CD4-positive, alpha-beta T cell treated with Interleukin-17A for 4 hours (primary cell): ENCODE measurements at regions not wholly inside any gene's neighbourhood (a gene's known extent, or its start where the extent isn't known, plus 50 kb on each side); places are given as distances from the start of the nearest gene placed in this dataset.
"Not testable (repeated sequence)": the region's sequence is repeated elsewhere in the genome, so short reads cannot be mapped to it uniquely, and the experiment has no call there.

Experiments used
- DNase-seq: peaks from one replicate; pipeline ENCODE4 v3.0.0-alpha.2; 2020; ENCODE audit warnings: mixed read lengths

- DNase-seq = no peak
Measured at GRCh38 chr19:28301463-28301862, 911.5 kb downstream of the UQCRFS1 start.

GRCh38 chr19:28299649-28300048 is 913.3 kb downstream of the UQCRFS1 start:
- DNase-seq = no peak

GRCh38 chr19:28297586-28298157 is 915.3 kb downstream of the UQCRFS1 start:
- DNase-seq = no peak

- no peak for DNase-seq
Measured at GRCh38 chr19:28297036-28297435, 915.9 kb downstream of the UQCRFS1 start.

- no peak for DNase-seq
Measured at GRCh38 chr19:28296506-28296905, 916.4 kb downstream of the UQCRFS1 start.

GRCh38 chr19:28294975-28295374 is 918.0 kb downstream of the UQCRFS1 start:
- DNase-seq = not testable (repeated sequence)

GRCh38 chr19:28294395-28294794 is 918.6 kb downstream of the UQCRFS1 start:
- no peak for DNase-seq

GRCh38 chr19:28293685-28294084 is 919.3 kb downstream of the UQCRFS1 start:
- no peak for DNase-seq

- DNase-seq = no peak
Measured at GRCh38 chr19:28292822-28293500, 920.0 kb downstream of the UQCRFS1 start.

GRCh38 chr19:28291874-28292273 is 921.1 kb downstream of the UQCRFS1 start:
- no peak for DNase-seq

- no peak for DNase-seq
Measured at GRCh38 chr19:28290963-28291657, 921.8 kb downstream of the UQCRFS1 start.

GRCh38 chr19:28289295-28290063 is 923.5 kb downstream of the UQCRFS1 start:
- no peak for DNase-seq

GRCh38 chr19:28288572-28289264 is 924.2 kb downstream of the UQCRFS1 start:
- no peak for DNase-seq

- DNase-seq = no peak
Measured at GRCh38 chr19:28285917-28286316, 927.0 kb downstream of the UQCRFS1 start.

GRCh38 chr19:28285078-28285477 is 927.9 kb downstream of the UQCRFS1 start:
- DNase-seq = no peak

GRCh38 chr19:28284389-28284788 is 928.6 kb downstream of the UQCRFS1 start:
- no peak for DNase-seq

- no peak for DNase-seq
Measured at GRCh38 chr19:28283592-28283991, 929.4 kb downstream of the UQCRFS1 start.

GRCh38 chr19:28281676-28282075 is 931.3 kb downstream of the UQCRFS1 start:
- no peak for DNase-seq

GRCh38 chr19:28264556-28264955 is 948.4 kb downstream of the UQCRFS1 start:
- DNase-seq = no peak

- DNase-seq = no peak
Measured at GRCh38 chr19:28258829-28259228, 954.1 kb downstream of the UQCRFS1 start.

GRCh38 chr19:28257396-28257795 is 955.6 kb downstream of the UQCRFS1 start:
- DNase-seq = no peak

- no peak for DNase-seq
Measured at GRCh38 chr19:28247243-28247642, 965.7 kb downstream of the UQCRFS1 start.

GRCh38 chr19:28245937-28246336 is 967.0 kb downstream of the UQCRFS1 start:
- DNase-seq = no peak
